ENCODE measurements at regions not wholly inside any gene's neighbourhood (a gene's known extent, or its start where the extent isn't known, plus 50 kb on each side); places are given as distances from the start of the nearest gene placed in this dataset.

- DNase-seq (ENCODE audit: low read depth): no peak
These were observed 54.2 kb upstream of the MGST2 start for GRCh38 chr4:139611391-139611790.

DNA sequence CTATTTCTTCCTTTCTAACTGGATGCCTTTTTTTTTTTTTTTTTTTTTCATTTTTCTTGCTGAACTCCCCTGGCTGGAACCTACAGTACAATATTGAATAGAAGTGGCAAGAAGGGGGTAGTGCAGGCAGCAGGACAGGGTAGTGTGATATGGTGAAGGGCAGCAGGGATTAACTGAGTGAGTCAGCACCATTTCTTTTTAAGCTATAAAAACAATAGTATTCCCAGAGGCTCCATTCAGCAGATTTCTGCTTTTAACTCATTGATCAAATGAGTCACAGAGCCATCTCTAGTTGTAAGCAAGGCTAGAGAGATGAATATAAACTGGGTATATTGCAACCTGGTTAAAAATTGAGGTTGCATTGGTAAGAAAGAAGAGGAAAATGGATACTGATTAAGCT, 53.6 kb upstream of the SETD7 start:
- DNase-seq (ENCODE audit: low read depth): no peak

DNA sequence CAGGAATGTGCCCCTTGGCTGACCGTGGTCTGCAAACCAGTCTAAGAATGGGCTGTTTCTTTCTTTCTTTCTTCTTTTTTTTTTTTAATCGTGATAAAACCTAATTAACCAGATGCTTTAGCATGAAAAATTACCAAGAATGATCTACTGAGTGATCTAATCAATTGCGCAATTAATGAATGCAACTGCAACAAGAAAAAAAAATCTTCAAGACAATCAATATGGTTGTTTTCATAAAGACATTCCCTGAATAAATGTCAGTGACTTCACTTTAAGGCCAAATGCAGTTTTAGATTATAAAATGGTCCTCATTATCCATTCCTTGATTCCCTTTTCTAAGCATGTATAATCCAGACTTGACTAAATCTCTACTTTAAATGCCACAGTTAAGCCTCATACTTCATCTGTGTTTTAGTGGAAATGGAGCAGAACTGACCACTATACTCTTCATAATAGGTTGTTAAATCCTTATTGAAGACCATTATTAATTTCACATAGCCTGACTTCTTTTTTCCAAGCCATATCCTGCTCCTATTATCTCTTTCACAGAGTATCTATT, 51.6 kb upstream of the SETD7 start:
- DNase-seq (ENCODE audit: low read depth): no peak

DNA sequence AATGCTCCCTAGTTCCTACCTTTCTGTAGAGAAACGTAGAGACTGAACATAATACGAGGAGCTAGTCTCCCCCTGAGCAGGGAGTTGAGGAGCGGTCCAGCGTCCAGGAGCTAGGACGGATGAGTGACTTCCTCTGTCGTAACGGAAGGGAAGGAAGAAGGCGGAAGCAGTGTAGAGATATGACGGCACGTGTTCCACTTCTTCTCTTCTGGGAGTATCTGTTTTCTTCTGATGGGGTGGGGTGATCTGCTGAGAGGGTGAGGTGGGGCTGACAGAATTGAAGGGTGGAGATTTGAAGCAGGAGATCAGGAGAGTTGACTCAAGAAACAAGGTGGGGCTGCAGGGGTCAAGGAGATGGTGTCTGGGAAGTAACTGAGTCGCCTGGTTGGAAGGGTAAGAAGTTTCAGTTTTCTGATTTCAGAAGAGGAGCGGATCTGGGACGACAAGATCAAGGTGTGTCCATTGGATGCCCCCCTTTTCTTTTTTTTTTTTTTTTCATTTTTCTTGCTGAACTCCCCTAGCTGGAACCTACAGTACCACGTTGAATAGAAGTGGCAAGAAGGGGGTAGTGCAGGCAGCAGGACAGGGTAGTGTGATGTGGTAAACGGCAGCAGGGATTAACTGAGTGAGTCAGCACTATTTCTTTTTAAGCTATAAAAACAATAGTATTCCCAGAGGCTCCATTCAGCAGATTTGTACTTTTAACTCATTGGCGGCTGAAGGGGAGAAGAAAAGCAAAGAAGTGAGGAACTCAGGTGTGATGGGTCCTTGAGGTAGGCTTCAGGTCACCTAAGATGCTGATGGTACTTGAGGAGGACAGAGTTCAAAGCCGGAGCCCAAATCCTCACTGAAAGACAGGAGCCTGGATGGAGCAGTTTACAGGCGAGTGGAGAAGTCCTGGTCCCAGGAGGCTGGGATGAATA, 50.8 kb upstream of the SETD7 start:
- DNase-seq (ENCODE audit: low read depth): peak; percentile 63

GRCh38 chr4:139606103-139606502, 50.1 kb upstream of the SETD7 start:
- DNase-seq (ENCODE audit: low read depth): no peak
